ENCODE measurements at regions not wholly inside any gene's neighbourhood (a gene's known extent, or its start where the extent isn't known, plus 50 kb on each side); places are given as distances from the start of the nearest gene placed in this dataset.

DNA sequence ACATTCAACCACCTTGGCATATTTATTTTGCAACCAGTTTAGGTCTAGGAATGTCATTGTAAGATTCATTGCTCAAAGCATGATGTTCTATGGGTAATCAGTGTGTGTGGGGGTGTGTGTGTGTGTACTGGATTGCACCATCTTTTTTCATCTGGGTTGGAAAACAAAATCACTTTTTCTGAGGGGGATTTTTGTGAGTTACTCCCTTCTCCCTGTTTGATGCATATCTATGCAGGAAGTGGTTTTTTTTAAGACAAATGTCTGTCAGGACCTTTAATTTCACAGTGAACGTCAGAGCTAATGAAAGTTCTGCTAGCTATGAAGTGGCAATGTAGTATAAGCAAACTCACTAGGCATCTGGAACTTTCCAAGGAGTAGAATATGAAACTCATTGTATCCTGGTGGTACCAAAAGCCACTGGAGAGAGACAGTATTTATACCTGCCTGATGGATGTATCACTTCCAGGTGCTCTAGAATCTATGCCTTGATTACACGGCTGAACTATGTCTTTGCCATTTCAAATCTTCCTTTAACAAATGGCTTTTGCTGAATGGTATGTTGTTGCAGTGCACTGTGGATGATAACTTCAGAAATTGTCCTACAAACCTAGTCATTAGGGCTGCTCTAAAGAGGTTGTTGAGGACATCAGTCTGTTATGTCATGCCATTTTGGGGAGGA lies 101.5 kb downstream of the TMSB4Y start:
- TF ChIP-seq CTCF (conservative IDR thresholded peaks at IDR 0.05; ENCODE audit: low read depth in 2 of 2) (no peak), POLR2AphosphoS5 (IDR thresholded peaks at IDR 0.05; ENCODE audit: low read depth) (no peak), EZH2 (IDR thresholded peaks at IDR 0.05; ENCODE audit: low read depth, unreplicated experiment) (no peak), CREB1 (CRISPR knock-in tag; IDR thresholded peaks at IDR 0.05; ENCODE audit: low read depth) (no peak), EZH2phosphoT487 (IDR thresholded peaks at IDR 0.05; ENCODE audit: unreplicated experiment) (no peak), ZNF331 (CRISPR knock-in tag; IDR thresholded peaks at IDR 0.05; ENCODE audit: low read depth) (no peak), ETS1 (IDR thresholded peaks at IDR 0.05) (no peak), JUNB (IDR thresholded peaks at IDR 0.05; ENCODE audit: unreplicated experiment) (no peak), STAT1 (IDR thresholded peaks at IDR 0.05; ENCODE audit: unreplicated experiment) (no peak), ZNF462 (CRISPR knock-in tag; IDR thresholded peaks at IDR 0.05) (no peak), ZNF114 (CRISPR knock-in tag; IDR thresholded peaks at IDR 0.05) (no peak)
- TF ChIP-seq, protein P1, sequence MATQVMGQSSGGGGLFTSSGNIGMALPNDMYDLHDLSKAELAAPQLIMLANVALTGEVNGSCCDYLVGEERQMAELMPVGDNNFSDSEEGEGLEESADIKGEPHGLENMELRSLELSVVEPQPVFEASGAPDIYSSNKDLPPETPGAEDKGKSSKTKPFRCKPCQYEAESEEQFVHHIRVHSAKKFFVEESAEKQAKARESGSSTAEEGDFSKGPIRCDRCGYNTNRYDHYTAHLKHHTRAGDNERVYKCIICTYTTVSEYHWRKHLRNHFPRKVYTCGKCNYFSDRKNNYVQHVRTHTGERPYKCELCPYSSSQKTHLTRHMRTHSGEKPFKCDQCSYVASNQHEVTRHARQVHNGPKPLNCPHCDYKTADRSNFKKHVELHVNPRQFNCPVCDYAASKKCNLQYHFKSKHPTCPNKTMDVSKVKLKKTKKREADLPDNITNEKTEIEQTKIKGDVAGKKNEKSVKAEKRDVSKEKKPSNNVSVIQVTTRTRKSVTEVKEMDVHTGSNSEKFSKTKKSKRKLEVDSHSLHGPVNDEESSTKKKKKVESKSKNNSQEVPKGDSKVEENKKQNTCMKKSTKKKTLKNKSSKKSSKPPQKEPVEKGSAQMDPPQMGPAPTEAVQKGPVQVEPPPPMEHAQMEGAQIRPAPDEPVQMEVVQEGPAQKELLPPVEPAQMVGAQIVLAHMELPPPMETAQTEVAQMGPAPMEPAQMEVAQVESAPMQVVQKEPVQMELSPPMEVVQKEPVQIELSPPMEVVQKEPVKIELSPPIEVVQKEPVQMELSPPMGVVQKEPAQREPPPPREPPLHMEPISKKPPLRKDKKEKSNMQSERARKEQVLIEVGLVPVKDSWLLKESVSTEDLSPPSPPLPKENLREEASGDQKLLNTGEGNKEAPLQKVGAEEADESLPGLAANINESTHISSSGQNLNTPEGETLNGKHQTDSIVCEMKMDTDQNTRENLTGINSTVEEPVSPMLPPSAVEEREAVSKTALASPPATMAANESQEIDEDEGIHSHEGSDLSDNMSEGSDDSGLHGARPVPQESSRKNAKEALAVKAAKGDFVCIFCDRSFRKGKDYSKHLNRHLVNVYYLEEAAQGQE (IDR thresholded peaks at IDR 0.05; ENCODE audit: unreplicated experiment): no peak

Measured in GM23338 (cell line).